ENCODE measurements at regions not wholly inside any gene's neighbourhood (a gene's known extent, or its start where the extent isn't known, plus 50 kb on each side); places are given as distances from the start of the nearest gene placed in this dataset.

DNA sequence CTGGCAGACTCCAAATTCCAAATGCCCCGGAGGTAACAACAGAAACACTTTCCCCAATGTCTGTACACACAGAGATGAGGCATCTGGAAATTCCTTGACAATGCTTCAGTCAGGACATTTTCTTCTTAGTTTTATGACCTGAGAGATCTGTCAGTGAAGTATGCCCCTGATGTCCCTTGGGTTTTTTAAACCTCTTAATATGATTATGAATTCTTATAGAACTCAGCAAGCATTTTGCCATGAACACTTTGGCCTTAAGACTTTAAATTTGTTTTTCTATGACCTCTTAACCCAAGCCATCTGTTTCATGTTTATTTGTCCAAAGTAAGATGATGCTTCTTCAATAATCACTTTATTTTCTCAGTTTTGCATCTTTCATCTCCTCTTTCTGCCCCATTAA is 1206.2 kb downstream of the GATA3 start:
- BruUV-seq (replicated peaks), result no TSS peak
- no peaks in the 10 kb centered on the region for H3K9me3 ChIP-seq (replicated peaks; ENCODE audit: control insufficient read depth, insufficient read depth, low read length)
- no peak overlapping the region for H3K27ac ChIP-seq (ENCODE audit: insufficient read depth, low read depth, low read length)
- H3K4me1 ChIP-seq (ENCODE audit: control insufficient read depth, extremely low read depth, insufficient read depth, low read length), result no peaks in the 10 kb centered on the region
- no peak overlapping the region for H2AFZ ChIP-seq (ENCODE audit: low read depth, low read length)
- H3K4me3 ChIP-seq (replicated peaks in 1 of 3; ENCODE audit: insufficient read depth in 1 of 3, low read depth in 1 of 3, low read length in 3 of 3), result no peak overlapping the region
- FAIRE-seq, result no peak
- H3K9ac ChIP-seq (replicated peaks; ENCODE audit: extremely low read depth, insufficient read depth, low read length), result no peak overlapping the region
- no peaks in the 10 kb centered on the region for H3K79me2 ChIP-seq (ENCODE audit: control insufficient read depth, insufficient read depth, low read length)
- H3K27me3 ChIP-seq (ENCODE audit: control insufficient read depth in 2 of 2, insufficient read depth in 2 of 2, low read length in 2 of 2), result no peaks in the 10 kb centered on the region
- no peak overlapping the region for H3K4me2 ChIP-seq (ENCODE audit: insufficient read depth, low read length)
- CTCF ChIA-PET, result no interaction called here
- H4K20me1 ChIP-seq (replicated peaks; ENCODE audit: control insufficient read depth, extremely low read depth, insufficient read depth, low read length), result no peaks in the 10 kb centered on the region
- TF ChIP-seq MYC (IDR thresholded peaks at IDR 0.05; ENCODE audit: low read depth, low read length) (no peak), EZH2 (IDR thresholded peaks at IDR 0.05; ENCODE audit: borderline replicate concordance, low read depth, low read length, severe bottlenecking) (no peak), GATA2 (IDR thresholded peaks at IDR 0.05; ENCODE audit: insufficient read depth, insufficient read length, low read depth, low read length) (no peak), FOS (IDR thresholded peaks at IDR 0.05; ENCODE audit: borderline replicate concordance, insufficient read depth, low read length) (no peak), POLR2AphosphoS5 (IDR thresholded peaks at IDR 0.05; ENCODE audit: insufficient read depth, low read depth, low read length) (no peak), CTCF (IDR thresholded peaks at IDR 0.05; ENCODE audit: extremely low read depth in 1 of 2, insufficient read depth in 1 of 2, low read depth in 1 of 2, low read length in 2 of 2) (no peak), JUN (IDR thresholded peaks at IDR 0.05; ENCODE audit: borderline replicate concordance, insufficient read depth, insufficient read length, low read depth) (no peak), POLR2A (IDR thresholded peaks at IDR 0.05; ENCODE audit: low read depth, low read length) (no peak)
- TF ChIP-seq, protein P1, sequence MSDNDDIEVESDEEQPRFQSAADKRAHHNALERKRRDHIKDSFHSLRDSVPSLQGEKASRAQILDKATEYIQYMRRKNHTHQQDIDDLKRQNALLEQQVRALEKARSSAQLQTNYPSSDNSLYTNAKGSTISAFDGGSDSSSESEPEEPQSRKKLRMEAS (IDR thresholded peaks at IDR 0.05; ENCODE audit: insufficient read depth, insufficient read length), result no peak
- no peak for DNase-seq (ENCODE audit: low read depth, low spot score)
- intact Hi-C loops (cut with micrococcal nuclease), result no loop called here
- no peaks in the 10 kb centered on the region for H3K36me3 ChIP-seq (ENCODE audit: control insufficient read depth in 2 of 2, extremely low read depth in 1 of 2, insufficient read depth in 2 of 2, low read length in 2 of 2)
- POLR2A ChIA-PET, result no interaction called here
- dilution Hi-C loops (cut with MboI; ENCODE audit: extremely low pct_ligation_motif_present, low sequenced_read_pairs), result no loop called here
- H3K9me1 ChIP-seq (replicated peaks; ENCODE audit: control insufficient read depth, extremely low read depth, insufficient read depth, low read length), result no peaks in the 10 kb centered on the region

Measured in endothelial cell of umbilical vein (primary cell).